ENCODE measurements at regions not wholly inside any gene's neighbourhood (a gene's known extent, or its start where the extent isn't known, plus 50 kb on each side); places are given as distances from the start of the nearest gene placed in this dataset.
"Not testable (repeated sequence)": the region's sequence is repeated elsewhere in the genome, so short reads cannot be mapped to it uniquely, and the experiment has no call there.

- H3K27me3 ChIP-seq (ENCODE audit: control insufficient read depth in 2 of 2, insufficient read depth in 2 of 2, low read length in 2 of 2); H3K36me3 ChIP-seq (ENCODE audit: control insufficient read depth in 2 of 3, insufficient read depth in 3 of 3, low read length in 3 of 3); H3K36me3 Mint-ChIP-seq; H3K4me3 Mint-ChIP-seq; H3K27ac ChIP-seq (ENCODE audit: low read depth, low read length); DNase-seq; CTCF ChIA-PET; H3K4me1 ChIP-seq (ENCODE audit: control insufficient read depth in 2 of 2, insufficient read depth in 2 of 2, low read length in 2 of 2); H3K9me3 ChIP-seq (ENCODE audit: control insufficient read depth in 2 of 3, low read length in 3 of 3); POLR2A ChIA-PET; intact Hi-C loops (cut with micrococcal nuclease); H3K4me1 Mint-ChIP-seq; H3K4me3 ChIP-seq (ENCODE audit: low read length); ATAC-seq; H3K27ac Mint-ChIP-seq: not testable (repeated sequence)
- Mint-ChIP-seq H3K9me3 (peaks cover 0 to 16% (median 9%) of the 10 kb centered on the region in 11 donors), H3K27me3 (peaks cover 35 to 62% (median 48%) of the 10 kb centered on the region in 5 donors)
These were observed 232.9 kb upstream of the RASGRP1 start for GRCh38 chr15:38797506-38797905.

- peaks cover 0 to 16% (median 9%) of the 10 kb centered on the region in 11 donors for H3K9me3 Mint-ChIP-seq
- H3K36me3 Mint-ChIP-seq; H3K4me1 Mint-ChIP-seq; H3K4me3 ChIP-seq (ENCODE audit: low read length); intact Hi-C loops (cut with micrococcal nuclease); H3K27me3 ChIP-seq (ENCODE audit: control insufficient read depth in 2 of 2, insufficient read depth in 2 of 2, low read length in 2 of 2); ATAC-seq; H3K27ac Mint-ChIP-seq; H3K4me3 Mint-ChIP-seq; DNase-seq; H3K27ac ChIP-seq (ENCODE audit: low read depth, low read length); CTCF ChIA-PET; H3K36me3 ChIP-seq (ENCODE audit: control insufficient read depth in 2 of 3, insufficient read depth in 3 of 3, low read length in 3 of 3); H3K4me1 ChIP-seq (ENCODE audit: control insufficient read depth in 2 of 2, insufficient read depth in 2 of 2, low read length in 2 of 2); H3K9me3 ChIP-seq (ENCODE audit: control insufficient read depth in 2 of 3, low read length in 3 of 3); POLR2A ChIA-PET: not testable (repeated sequence)
- peaks cover 36 to 56% (median 49%) of the 10 kb centered on the region in 5 donors for H3K27me3 Mint-ChIP-seq
These were observed 234.6 kb upstream of the RASGRP1 start for GRCh38 chr15:38799202-38799601.

GRCh38 chr15:38809621-38810020 lies 245.0 kb upstream of the RASGRP1 start:
- H3K36me3 ChIP-seq (ENCODE audit: control insufficient read depth in 2 of 3, insufficient read depth in 3 of 3, low read length in 3 of 3): no peaks in the 10 kb centered on the region
- H3K4me1 Mint-ChIP-seq: no peaks in the 10 kb centered on the region
- H3K27ac Mint-ChIP-seq: no peak overlapping the region
- H3K27ac ChIP-seq (ENCODE audit: low read depth, low read length): no peak overlapping the region
- H3K27me3 ChIP-seq (ENCODE audit: control insufficient read depth in 2 of 2, insufficient read depth in 2 of 2, low read length in 2 of 2): no peaks in the 10 kb centered on the region
- intact Hi-C loops (cut with micrococcal nuclease): loop anchor here in 1 of 2 donors (10.0 kb wide), 1 partner anchor 1065 kb away; no protein-coding TSS in a partner anchor
- H3K27me3 Mint-ChIP-seq: peaks cover 0 to 18% (median 16%) of the 10 kb centered on the region in 5 donors
- ChIA-PET POLR2A (no interaction called here), CTCF (no interaction called here)
- H3K36me3 Mint-ChIP-seq: no peaks in the 10 kb centered on the region
- no peaks in the 10 kb centered on the region for H3K9me3 ChIP-seq (ENCODE audit: control insufficient read depth in 2 of 3, low read length in 3 of 3)
- no peak overlapping the region for H3K4me3 Mint-ChIP-seq
- DNase-seq: no peak
- no peaks in the 10 kb centered on the region for H3K4me1 ChIP-seq (ENCODE audit: control insufficient read depth in 2 of 2, insufficient read depth in 2 of 2, low read length in 2 of 2)
- ATAC-seq: no peak
- H3K4me3 ChIP-seq (ENCODE audit: low read length): no peak overlapping the region
- peaks cover 0 to 2% (median 0%) of the 10 kb centered on the region in 11 donors for H3K9me3 Mint-ChIP-seq

- DNase-seq (no peak), ATAC-seq (no peak)
- Histone ChIP-seq H3K36me3 (ENCODE audit: control insufficient read depth in 2 of 3, insufficient read depth in 3 of 3, low read length in 3 of 3) (no peaks in the 10 kb centered on the region), H3K4me3 (ENCODE audit: low read length) (no peak overlapping the region), H3K4me1 (ENCODE audit: control insufficient read depth in 2 of 2, insufficient read depth in 2 of 2, low read length in 2 of 2) (no peaks in the 10 kb centered on the region), H3K9me3 (ENCODE audit: control insufficient read depth in 2 of 3, low read length in 3 of 3) (no peaks in the 10 kb centered on the region), H3K27ac (ENCODE audit: low read depth, low read length) (no peak overlapping the region), H3K27me3 (ENCODE audit: control insufficient read depth in 2 of 2, insufficient read depth in 2 of 2, low read length in 2 of 2) (no peaks in the 10 kb centered on the region)
- Mint-ChIP-seq H3K4me1 (no peaks in the 10 kb centered on the region), H3K9me3 (peaks cover 0 to 2% (median 0%) of the 10 kb centered on the region in 11 donors), H3K27me3 (peaks cover 0 to 18% (median 16%) of the 10 kb centered on the region in 5 donors), H3K27ac (no peak overlapping the region), H3K36me3 (no peaks in the 10 kb centered on the region), H3K4me3 (no peak overlapping the region)
- intact Hi-C loops (cut with micrococcal nuclease): loop anchor here in 1 of 2 donors (10.0 kb wide), 1 partner anchor 1064 kb away; no protein-coding TSS in a partner anchor
- POLR2A ChIA-PET: no interaction called here
- CTCF ChIA-PET: interaction anchor here (0.6 kb wide), 1 partner anchor 1464 kb away, joined by 3 read pairs; no protein-coding TSS in a partner anchor
These were observed 246.1 kb upstream of the RASGRP1 start for GRCh38 chr15:38810686-38811085.

GRCh38 chr15:38814254-38814653 lies 249.6 kb upstream of the RASGRP1 start:
- H3K9me3 ChIP-seq (ENCODE audit: control insufficient read depth in 2 of 3, low read length in 3 of 3); H3K4me1 ChIP-seq (ENCODE audit: control insufficient read depth in 2 of 2, insufficient read depth in 2 of 2, low read length in 2 of 2); ATAC-seq; POLR2A ChIA-PET; CTCF ChIA-PET; DNase-seq; H3K4me1 Mint-ChIP-seq; H3K27ac ChIP-seq (ENCODE audit: low read depth, low read length); H3K4me3 Mint-ChIP-seq; H3K36me3 Mint-ChIP-seq; H3K27ac Mint-ChIP-seq; H3K27me3 ChIP-seq (ENCODE audit: control insufficient read depth in 2 of 2, insufficient read depth in 2 of 2, low read length in 2 of 2); H3K4me3 ChIP-seq (ENCODE audit: low read length); H3K36me3 ChIP-seq (ENCODE audit: control insufficient read depth in 2 of 3, insufficient read depth in 3 of 3, low read length in 3 of 3); H3K9me3 Mint-ChIP-seq: not testable (repeated sequence)
- intact Hi-C loops (cut with micrococcal nuclease): loop anchor here in 1 of 2 donors (10.0 kb wide), 1 partner anchor 1061 kb away; no protein-coding TSS in a partner anchor
- peaks cover 0 to 22% (median 18%) of the 10 kb centered on the region in 5 donors for H3K27me3 Mint-ChIP-seq

GRCh38 chr15:38814891-38815290 lies 250.3 kb upstream of the RASGRP1 start:
- Mint-ChIP-seq H3K4me1 (peaks cover 0 to 5% (median 0%) of the 10 kb centered on the region in 7 donors), H3K27ac (no peak overlapping the region), H3K27me3 (peaks cover 0 to 22% (median 18%) of the 10 kb centered on the region in 5 donors), H3K36me3 (no peaks in the 10 kb centered on the region), H3K9me3 (peaks cover 0 to 2% (median 0%) of the 10 kb centered on the region in 11 donors), H3K4me3 (no peak overlapping the region)
- Histone ChIP-seq H3K27me3 (ENCODE audit: control insufficient read depth in 2 of 2, insufficient read depth in 2 of 2, low read length in 2 of 2) (no peaks in the 10 kb centered on the region), H3K9me3 (ENCODE audit: control insufficient read depth in 2 of 3, low read length in 3 of 3) (no peaks in the 10 kb centered on the region), H3K4me1 (ENCODE audit: control insufficient read depth in 2 of 2, insufficient read depth in 2 of 2, low read length in 2 of 2) (no peaks in the 10 kb centered on the region), H3K36me3 (ENCODE audit: control insufficient read depth in 2 of 3, insufficient read depth in 3 of 3, low read length in 3 of 3) (no peaks in the 10 kb centered on the region), H3K4me3 (ENCODE audit: low read length) (no peak overlapping the region), H3K27ac (ENCODE audit: low read depth, low read length) (no peak overlapping the region)
- DNase-seq (no peak), ATAC-seq (no peak)
- ChIA-PET CTCF (no interaction called here), POLR2A (no interaction called here)
- intact Hi-C loops (cut with micrococcal nuclease): loop anchor here (5.0 to 10.0 kb wide), 4 partner anchors 108 to 1060 kb away; no protein-coding TSS in a partner anchor
